Adrenal gland (tissue), 5 donors: ENCODE measurements at regions not wholly inside any gene's neighbourhood (a gene's known extent, or its start where the extent isn't known, plus 50 kb on each side); places are given as distances from the start of the nearest gene placed in this dataset.

Experiments
- CTCF ChIP-seq, 6 experiments: fragments of 450-650 bp in 4 of 6; fragments of 200-600 bp in 2 of 6; sonication (generic) in 1 of 6; IDR thresholded peaks; 1 replicate in 5 of 6; 2 replicates in 1 of 6; pipeline versions ENCODE4 v1.5.1 to v1.8.0; 2016 to 2021; ENCODE audit warnings: antibody characterized with exemption in 6 of 6, mild to moderate bottlenecking in 2 of 6, moderate library complexity in 1 of 6
- POLR2A ChIP-seq, 2 donors: fragments of 450-650 bp; IDR thresholded peaks; one replicate each; pipeline ENCODE4 v1.6.1; 2017; ENCODE audit warnings: antibody characterized with exemption in 2 of 2, mild to moderate bottlenecking in 2 of 2, moderate library complexity in 1 of 2
- donor health status: DM: no; HTN: no; CAD: no.

GRCh38 chr9:135220601-135221575, 133.4 kb downstream of the OLFM1 start:
- TF ChIP-seq CTCF (IDR thresholded peaks at IDR 0.05), result no peak
- no peak for TF ChIP-seq POLR2A (IDR thresholded peaks at IDR 0.05)
